CD4-positive, alpha-beta T cell treated with Interleukin-15 for 4 hours (primary cell): ENCODE measurements at regions not wholly inside any gene's neighbourhood (a gene's known extent, or its start where the extent isn't known, plus 50 kb on each side); places are given as distances from the start of the nearest gene placed in this dataset.

Source experiments
- DNase-seq: peaks from one replicate; pipeline ENCODE4 v3.0.0-alpha.2; 2020; ENCODE audit warnings: low spot score

DNA sequence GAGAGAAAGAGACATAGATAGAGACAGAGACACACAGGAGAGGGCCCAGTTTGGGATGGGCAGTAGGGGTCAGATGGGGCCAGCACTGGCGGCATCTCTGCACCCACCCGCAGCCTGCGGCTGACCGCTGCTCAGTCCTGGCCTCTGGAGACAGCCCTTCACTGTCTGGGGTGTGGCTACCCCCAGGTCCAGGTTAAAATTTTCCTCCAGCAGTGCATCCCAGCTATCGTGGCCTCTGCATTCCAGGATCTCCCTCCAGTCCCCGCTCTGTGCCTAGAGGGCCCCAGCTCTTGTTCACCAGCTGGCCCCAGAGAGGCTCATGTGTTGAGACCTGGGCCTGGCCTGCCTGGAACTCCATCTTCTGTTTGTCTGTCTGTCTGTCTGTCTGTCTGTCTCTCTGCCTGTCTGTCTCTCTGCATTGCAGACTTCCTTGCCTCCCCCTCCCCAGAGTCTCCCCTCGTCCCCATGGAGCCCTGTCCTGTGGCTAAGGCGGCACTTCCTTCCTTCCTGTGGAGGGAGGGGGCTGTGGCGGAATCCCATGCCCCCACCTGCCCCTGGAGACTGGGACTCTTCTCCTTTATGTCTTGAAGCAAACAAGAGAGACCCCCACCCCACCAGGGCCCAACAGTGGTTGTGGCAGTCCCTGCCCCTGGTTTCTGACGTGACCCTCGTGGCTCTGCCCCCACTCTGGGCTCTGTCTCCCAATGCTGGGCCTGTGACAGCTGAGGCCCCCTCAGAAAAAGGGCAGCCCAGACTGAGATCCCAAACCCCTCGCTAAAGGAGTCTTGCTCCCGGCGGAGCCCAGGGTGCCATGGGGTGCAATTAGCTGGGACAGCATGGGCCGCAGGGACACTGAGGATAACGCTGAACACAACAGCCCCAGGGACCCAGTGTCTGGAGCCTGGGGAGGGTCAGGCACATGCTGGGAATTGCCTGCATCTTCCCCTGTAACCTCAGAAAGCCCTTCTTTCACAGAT lies 241.8 kb downstream of the NPHP4 start:
- no peak for DNase-seq

GRCh38 chr1:5748286-5749225 lies 243.7 kb downstream of the NPHP4 start:
- DNase-seq = no peak

DNA sequence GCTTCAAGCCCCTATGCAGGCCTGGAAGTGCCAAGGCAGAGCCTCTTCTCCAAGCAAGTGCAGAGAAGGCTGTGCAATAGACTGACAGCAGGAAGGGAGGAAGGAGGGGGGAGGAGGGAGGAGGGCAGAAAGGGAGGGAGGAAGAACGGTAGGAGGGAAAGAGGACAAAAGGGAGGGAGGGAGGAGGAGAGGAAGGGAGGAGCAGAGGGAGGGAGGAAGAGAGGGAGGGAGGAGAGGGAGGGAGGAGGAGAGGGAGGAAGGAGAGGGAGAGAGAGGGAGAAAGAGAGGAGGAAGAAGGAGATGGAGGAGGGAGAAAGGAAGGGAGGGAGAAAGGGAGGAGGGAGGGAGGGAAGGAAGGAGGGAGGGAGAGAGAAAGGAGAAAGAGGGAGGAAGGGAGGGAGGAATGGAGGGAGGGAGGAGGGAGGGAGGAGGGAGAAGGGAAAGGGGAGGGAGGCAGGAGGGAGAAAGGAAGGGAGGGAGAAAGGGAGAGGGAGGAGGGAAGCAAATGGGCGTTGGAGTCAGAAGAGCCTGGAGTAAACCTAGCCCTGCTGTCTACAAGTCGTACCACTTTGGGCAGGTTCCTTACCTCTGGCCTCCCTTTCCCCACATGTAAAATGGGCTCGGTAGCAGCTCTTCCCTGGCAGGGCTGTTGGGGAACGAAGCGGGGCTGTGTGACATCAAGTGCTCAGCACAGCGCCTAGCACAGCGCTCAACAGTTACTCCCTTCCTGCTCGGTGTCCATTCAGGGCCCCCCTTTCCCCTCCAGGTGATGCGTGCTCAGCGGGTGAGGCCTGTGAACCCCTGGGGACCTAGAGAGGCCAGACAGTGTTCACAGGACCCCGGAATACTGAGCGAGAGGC lies 244.6 kb downstream of the NPHP4 start:
- DNase-seq = no peak

- no peak for DNase-seq
Measured at GRCh38 chr1:5746611-5747425, 245.4 kb downstream of the NPHP4 start.

DNA sequence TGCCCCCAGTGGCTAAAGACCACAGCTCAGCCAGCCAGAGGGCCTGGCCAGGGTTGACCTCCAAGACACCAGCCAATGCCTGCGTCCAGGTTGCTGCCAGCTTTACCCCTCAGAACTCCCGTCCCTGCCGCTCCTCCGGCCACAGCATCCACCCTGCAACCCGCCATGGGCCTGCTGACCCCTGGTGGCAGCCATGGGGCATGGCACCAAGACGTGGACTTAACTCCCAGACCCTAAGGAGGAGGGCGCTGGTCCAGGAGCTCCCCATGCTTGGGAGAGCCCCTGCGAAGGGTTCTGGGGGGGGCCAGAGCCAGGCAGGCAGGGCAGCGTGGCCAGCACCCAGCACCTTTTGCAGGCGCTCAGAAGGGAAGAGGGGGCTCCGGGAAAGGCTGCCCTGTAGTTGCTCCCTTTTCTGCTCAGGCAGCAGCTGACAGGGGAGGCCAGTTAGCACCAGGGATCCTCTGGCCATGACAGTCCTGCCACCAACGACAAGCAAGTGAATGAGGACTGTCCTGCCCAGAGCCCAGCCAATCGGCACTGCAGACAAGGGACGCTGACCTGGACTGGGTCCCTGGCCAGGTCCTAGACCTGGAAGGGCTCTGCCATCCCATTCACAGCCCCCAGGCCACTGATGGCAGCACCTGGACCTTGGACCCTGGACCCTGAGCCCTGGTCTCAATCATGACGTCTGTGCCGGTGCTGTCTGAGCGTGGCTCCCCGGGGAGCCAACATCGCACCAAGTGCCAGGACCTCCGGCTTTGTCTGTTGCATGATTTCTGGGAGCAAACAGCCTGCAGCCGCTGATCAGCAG lies 246.2 kb downstream of the NPHP4 start:
- DNase-seq = peak; percentile 49

- DNase-seq = no peak
Measured at GRCh38 chr1:5744911-5745799, 247.1 kb downstream of the NPHP4 start.

- no peak for DNase-seq
Measured at GRCh38 chr1:5744341-5744740, 247.9 kb downstream of the NPHP4 start.

DNA sequence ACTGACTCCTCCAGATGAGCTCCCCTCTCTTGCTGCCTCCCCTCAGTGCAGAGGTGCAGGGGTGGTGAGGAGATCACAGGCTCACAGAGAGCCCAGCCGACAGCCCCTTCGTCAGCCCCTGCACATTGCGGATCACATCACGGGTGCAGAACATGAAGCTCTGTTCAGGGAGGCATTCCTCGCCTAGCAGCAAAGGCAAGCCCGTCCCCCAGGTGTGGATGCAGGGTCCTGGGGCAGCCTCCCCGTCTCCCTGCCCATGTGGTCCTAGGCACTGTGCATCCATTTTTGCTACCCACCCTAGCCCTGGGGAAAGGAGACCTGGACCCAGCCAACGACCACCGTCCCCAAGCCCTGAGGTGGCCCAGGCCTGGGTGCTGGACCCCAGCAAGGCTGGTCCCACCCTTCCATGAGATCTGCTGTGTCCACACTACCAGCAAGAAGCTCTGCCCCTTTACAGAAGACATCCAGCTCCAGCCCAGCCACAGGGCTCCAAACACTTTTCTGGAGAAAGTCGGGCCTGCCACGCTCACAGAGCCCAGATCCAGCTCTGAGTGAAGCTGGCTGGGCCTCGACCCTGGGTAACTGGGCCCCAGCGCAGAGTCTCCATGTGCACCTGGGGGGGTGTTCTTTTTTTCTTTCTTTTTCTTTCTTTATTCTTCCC lies 248.7 kb downstream of the NPHP4 start:
- DNase-seq = no peak

- DNase-seq = no peak
Measured at GRCh38 chr1:5742801-5743200, 249.4 kb downstream of the NPHP4 start.

DNA sequence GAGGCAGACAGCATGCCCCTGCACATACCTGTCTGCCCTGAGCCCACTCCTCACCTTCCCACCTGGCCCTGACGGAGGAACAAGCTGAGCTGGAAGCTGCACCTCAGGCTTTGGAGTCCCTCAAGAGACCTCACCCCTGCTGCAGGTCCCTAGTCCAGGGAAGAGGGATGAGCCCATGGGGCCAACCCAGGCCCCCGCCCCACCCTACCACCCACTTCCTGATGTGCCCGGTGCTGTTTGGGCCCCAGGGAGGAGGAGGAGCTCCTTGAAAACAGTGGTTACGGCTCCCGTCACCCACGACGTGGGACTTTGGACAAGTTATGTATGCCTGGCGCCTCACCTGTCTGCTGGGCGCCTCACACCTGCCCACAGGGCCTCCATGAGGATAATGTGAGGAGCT lies 250.2 kb downstream of the NPHP4 start:
- no peak for DNase-seq

- no peak for DNase-seq
Measured at GRCh38 chr1:5740865-5741860, 251.1 kb downstream of the NPHP4 start.

DNA sequence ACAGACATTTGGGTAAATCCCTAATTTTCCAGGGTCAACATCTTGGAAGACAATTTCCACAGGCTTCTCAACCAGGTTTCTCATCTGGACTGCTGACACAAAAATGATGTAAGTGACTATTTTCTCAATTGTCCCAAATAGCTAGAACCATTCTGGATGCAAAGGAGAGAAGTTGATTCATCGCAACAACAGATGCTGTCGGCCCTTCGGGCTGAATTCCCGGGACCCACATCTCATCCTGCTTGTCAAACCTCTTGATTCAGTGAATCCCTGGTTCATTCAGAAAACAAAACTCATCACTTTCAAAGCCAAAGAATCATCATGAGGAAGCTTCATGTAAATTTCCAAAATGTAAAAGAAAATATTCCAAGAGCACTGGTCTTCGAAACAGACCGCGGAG lies 251.8 kb downstream of the NPHP4 start:
- no peak for DNase-seq

- DNase-seq = no peak
Measured at GRCh38 chr1:5739561-5740078, 252.6 kb downstream of the NPHP4 start.

GRCh38 chr1:5738911-5739462 lies 253.2 kb downstream of the NPHP4 start:
- no peak for DNase-seq

DNA sequence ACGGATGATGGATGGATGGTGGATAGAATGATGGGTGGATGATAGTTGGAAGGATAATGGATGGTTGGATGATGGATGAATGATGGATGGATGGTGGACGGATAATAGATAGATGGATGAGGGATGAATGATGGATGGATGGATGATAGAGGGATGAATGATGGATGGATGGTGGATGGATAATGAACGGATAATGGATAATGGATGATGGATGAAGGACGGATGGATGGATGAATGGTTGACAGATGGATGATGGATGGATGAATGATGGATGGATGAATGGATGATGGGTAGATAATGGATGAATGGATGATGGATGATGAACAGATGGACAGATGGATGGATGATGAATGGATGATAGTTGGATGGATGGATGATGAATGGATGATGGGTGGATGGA lies 255.1 kb downstream of the NPHP4 start:
- DNase-seq = no peak

DNA sequence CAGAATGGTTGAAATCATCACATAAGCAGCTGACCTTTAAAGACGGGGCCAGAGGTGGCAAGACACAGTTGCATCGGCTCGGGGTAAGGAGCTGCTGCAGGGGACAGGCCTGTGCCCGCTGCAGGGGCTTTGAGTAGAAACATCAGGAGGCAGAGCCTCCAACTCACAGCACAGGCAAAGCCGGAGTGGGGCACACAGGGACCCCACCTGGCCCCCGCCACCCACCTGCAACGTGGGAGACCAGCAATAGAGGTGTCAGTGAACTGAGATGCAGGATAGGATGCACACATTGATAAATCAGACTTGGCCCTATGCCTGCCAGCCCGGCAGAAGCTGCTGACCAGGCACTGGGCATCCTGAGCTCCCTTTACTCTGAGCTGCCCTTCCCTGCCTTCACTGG lies 257.2 kb downstream of the NPHP4 start:
- DNase-seq = no peak

DNA sequence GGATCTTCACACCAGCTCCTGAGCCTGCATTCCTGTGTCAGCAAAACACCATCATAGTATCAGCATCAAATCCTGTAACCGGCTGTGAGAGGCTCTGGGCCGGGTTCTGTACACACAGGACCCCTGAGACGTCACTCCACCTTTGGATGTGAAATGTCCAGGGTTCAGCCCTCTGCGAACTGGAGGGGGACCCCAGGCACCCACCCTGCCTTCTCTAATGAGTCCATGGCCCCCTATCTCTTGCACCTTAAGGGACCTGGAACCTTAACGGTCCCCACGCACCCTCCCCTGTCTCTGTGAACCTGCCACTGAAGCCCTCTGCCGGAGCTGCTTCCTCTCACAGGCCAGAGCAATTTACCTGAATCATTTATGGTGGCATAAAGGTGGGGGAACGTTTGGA lies 257.8 kb downstream of the NPHP4 start:
- no peak for DNase-seq
